ENCODE measurements at regions not wholly inside any gene's neighbourhood (a gene's known extent, or its start where the extent isn't known, plus 50 kb on each side); places are given as distances from the start of the nearest gene placed in this dataset.

GRCh38 chr14:38138473-38139138, 69.1 kb upstream of the SSTR1 start:
- TF ChIP-seq CTCF (IDR thresholded peaks at IDR 0.05; ENCODE audit: insufficient read depth, low read depth, low read length) (no peak), EZH2 (IDR thresholded peaks at IDR 0.05; ENCODE audit: insufficient read depth, low read length) (no peak)

Measured in astrocyte (in vitro differentiated cells and primary cell).